SK-N-SH (cell line): ENCODE measurements at regions not wholly inside any gene's neighbourhood (a gene's known extent, or its start where the extent isn't known, plus 50 kb on each side); places are given as distances from the start of the nearest gene placed in this dataset.

Experiments used
- CTCF ChIA-PET: fragments of 300-600, 350-600 bp; formaldehyde crosslinking; extraction: SDS; loops from one replicate; lab custom pipeline; 2021; lab: Yijun Ruan, JAX
- POLR2A ChIA-PET: fragments of 350-600 bp; sonication (Branson Sonifier 250); formaldehyde crosslinking; extraction: SDS; loops from one replicate; lab custom pipeline; 2020; ENCODE audit warnings: antibody characterized with exemption, inconsistent platforms; lab: Yijun Ruan, JAX
- DNase-seq: peaks from one replicate; pipeline ENCODE4 v3.0.0; 2012
- H2AFZ ChIP-seq: fragments of 200-600 bp; sonication (generic); 2 replicates; pipeline ENCODE4 v1.8.1; 2016; ENCODE audit warnings: antibody characterized with exemption, mild to moderate bottlenecking, low read depth
- H3F3A ChIP-seq: fragments of 200-600 bp; sonication (generic); replicated peaks from 2 replicates; pipeline ENCODE3; 2016; ENCODE audit warnings: antibody characterized with exemption, mild to moderate bottlenecking; ENCODE audit not compliant: insufficient read depth
- H3K27ac ChIP-seq, 2 experiments: fragments of 200-500 bp in 1 of 2; fragments of 200-600 bp in 1 of 2; sonication (Bioruptor generic) in 1 of 2; sonication (generic), shearing (Covaris generic) in 1 of 2; 2 replicates each; pipeline versions ENCODE4 v1.5.1 to v1.6.1; 2014 to 2016; ENCODE audit warnings: low read depth in 2 of 2, inconsistent platforms in 1 of 2, low read length in 1 of 2, mild to moderate bottlenecking in 1 of 2, mixed read lengths in 1 of 2
- H3K27me3 ChIP-seq: fragments of 200-600 bp; sonication (generic), shearing (Covaris generic); 2 replicates; pipeline ENCODE4 v1.6.1; 2016; ENCODE audit warnings: mixed run types; ENCODE audit not compliant: insufficient read depth
- H3K36me3 ChIP-seq, 2 experiments: fragments of 200-500 bp in 1 of 2; fragments of 200-600 bp in 1 of 2; sonication (Bioruptor generic) in 1 of 2; sonication (generic) in 1 of 2; replicated peaks in 1 of 2; 2 replicates each; pipeline versions ENCODE3 to v1.5.1; 2014 to 2016; ENCODE audit warnings: low read length in 1 of 2, mild to moderate bottlenecking in 1 of 2; ENCODE audit not compliant: insufficient read depth in 2 of 2, control insufficient read depth in 1 of 2
- H3K4me1 ChIP-seq, 2 experiments: fragments of 200-500 bp in 1 of 2; fragments of 200-600 bp in 1 of 2; sonication (Bioruptor generic) in 1 of 2; sonication (generic), shearing (Covaris generic) in 1 of 2; 2 replicates each; pipeline versions ENCODE4 v1.5.1 to v1.6.1; 2014 to 2016; ENCODE audit warnings: low read depth in 1 of 2, low read length in 1 of 2, mixed run types in 1 of 2; ENCODE audit not compliant: insufficient read depth in 2 of 2, control insufficient read depth in 1 of 2
- H3K4me2 ChIP-seq: fragments of 200-600 bp; sonication (generic), shearing (Covaris generic); 2 replicates; pipeline ENCODE4 v1.6.1; 2017; ENCODE audit warnings: mixed run types
- H3K4me3 ChIP-seq, 2 experiments: fragments of 200-500 bp in 1 of 2; fragments of 200-600 bp in 1 of 2; sonication (Bioruptor generic) in 1 of 2; sonication (generic), shearing (Covaris generic) in 1 of 2; 2 replicates each; pipeline versions ENCODE4 v1.5.1 to v1.8.1; 2014 to 2016; ENCODE audit warnings: low read depth in 2 of 2, inconsistent platforms in 1 of 2, low read length in 1 of 2, mild to moderate bottlenecking in 1 of 2, mixed read lengths in 1 of 2, moderate library complexity in 1 of 2
- H3K79me2 ChIP-seq: fragments of 200-600 bp; sonication (generic); 2 replicates; pipeline ENCODE4 v1.8.1; 2017; ENCODE audit warnings: mild to moderate bottlenecking; ENCODE audit not compliant: insufficient read depth
- H3K9ac ChIP-seq: fragments of 200-600 bp; sonication (generic); 2 replicates; pipeline ENCODE4 v1.6.1; 2017; ENCODE audit warnings: mixed run types
- H3K9me2 ChIP-seq: fragments of 200-600 bp; sonication (generic); 2 replicates; pipeline ENCODE4 v1.6.1; 2017; ENCODE audit warnings: mixed run types
- H3K9me3 ChIP-seq: fragments of 200-600 bp; sonication (generic); 2 replicates; pipeline ENCODE4 v1.6.1; 2017; ENCODE audit warnings: mixed run types, mild to moderate bottlenecking, moderate library complexity
- H4K20me1 ChIP-seq: fragments of 200-600 bp; sonication (generic); 2 replicates; pipeline ENCODE4 v1.6.1; 2017; ENCODE audit warnings: mild to moderate bottlenecking, mixed run types; ENCODE audit not compliant: insufficient read depth
- EZH2phosphoT487 ChIP-seq: fragments of 200-600 bp; sonication (generic); IDR thresholded peaks from 2 replicates; pipeline ENCODE4 v1.6.1; 2017; ENCODE audit warnings: low read depth, mixed run types, mild to moderate bottlenecking, antibody characterized with exemption, moderate library complexity, borderline replicate concordance
- FOXJ3 ChIP-seq: sonication (generic); formaldehyde crosslinking; IDR thresholded peaks from 2 replicates; pipeline ENCODE4 v1.5.1; 2020; ENCODE audit warnings: mild to moderate bottlenecking, missing genetic modification reagents
- JUND ChIP-seq: IDR thresholded peaks from 2 replicates; pipeline ENCODE4 v1.4.0; 2012
- MEF2A ChIP-seq: IDR thresholded peaks from 2 replicates; pipeline ENCODE4 v1.4.0; 2012; ENCODE audit warnings: low read depth, borderline replicate concordance
- MXI1 ChIP-seq: IDR thresholded peaks from 2 replicates; pipeline ENCODE4 v1.6.1; 2012; ENCODE audit warnings: mild to moderate bottlenecking, low read depth, low read length, improper control_type of control experiment
- NFIC ChIP-seq: IDR thresholded peaks from 2 replicates; pipeline ENCODE4 v1.4.0; 2012; ENCODE audit warnings: borderline replicate concordance
- NRF1 ChIP-seq: IDR thresholded peaks from 2 replicates; pipeline ENCODE4 v1.6.1; 2012; ENCODE audit warnings: low read depth, mild to moderate bottlenecking, low read length
- PBX3 ChIP-seq: IDR thresholded peaks from 2 replicates; pipeline ENCODE4; 2012
- POLR2AphosphoS5 ChIP-seq: IDR thresholded peaks from 2 replicates; pipeline ENCODE4 v1.6.1; 2012; ENCODE audit warnings: low read depth, low read length
- RAD21 ChIP-seq: IDR thresholded peaks from 2 replicates; pipeline ENCODE4 v1.6.1; 2012; ENCODE audit warnings: mild to moderate bottlenecking, low read length
- RXRA ChIP-seq: IDR thresholded peaks from 2 replicates; pipeline ENCODE4 v1.4.0; 2012; ENCODE audit warnings: low read depth, mild to moderate bottlenecking, borderline replicate concordance
- SIN3A ChIP-seq: IDR thresholded peaks from 2 replicates; pipeline ENCODE4 v1.6.1; 2012; ENCODE audit warnings: low read depth, mild to moderate bottlenecking, low read length, moderate library complexity, borderline replicate concordance
- WGBS: methylation state at CpG from one replicate; pipeline ENCODE4 v1.1.6; 2017; ENCODE audit warnings: low lambda C conversion rate; 5-methylcytosine and 5-hydroxymethylcytosine counted together

DNA sequence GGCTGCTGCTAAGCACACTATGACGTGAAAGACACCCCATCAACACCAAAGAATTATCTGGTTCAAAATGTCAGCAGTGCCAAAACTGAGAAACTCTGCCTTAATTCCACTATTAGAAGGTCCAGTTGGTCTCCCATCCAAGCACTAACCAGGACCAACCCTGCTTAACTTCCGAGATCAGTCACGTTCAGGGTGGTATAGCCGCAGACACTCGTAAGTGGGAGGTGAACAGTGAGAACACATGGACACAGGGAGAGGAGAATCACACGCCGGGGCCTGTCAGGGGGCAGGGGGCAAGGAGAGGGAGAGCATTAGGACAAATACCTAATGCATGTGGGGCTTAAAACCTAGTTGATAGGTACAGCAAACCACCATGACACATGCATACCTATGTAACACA is 83.4 kb downstream of the C13orf42 start:
- H3K4me2 ChIP-seq, result no peak overlapping the region
- no peaks in the 10 kb centered on the region for H4K20me1 ChIP-seq
- H3F3A ChIP-seq, result no peaks in the 10 kb centered on the region
- no peaks in the 10 kb centered on the region for H3K27me3 ChIP-seq
- no peak overlapping the region for H2AFZ ChIP-seq
- H3K36me3 ChIP-seq, result no peaks in the 10 kb centered on the region
- TF ChIP-seq RAD21 (no peak), JUND (no peak), MXI1 (no peak), FOXJ3 (CRISPR knock-in tag) (no peak), NRF1 (no peak), NFIC (no peak), SIN3A (no peak), MEF2A (no peak), POLR2AphosphoS5 (no peak)
- H3K79me2 ChIP-seq, result no peaks in the 10 kb centered on the region
- no peak overlapping the region for H3K9ac ChIP-seq
- no peak for DNase-seq
- H3K4me1 ChIP-seq, result no peaks in the 10 kb centered on the region
- ChIA-PET POLR2A (no interaction called here), CTCF (no interaction called here)
- no peak overlapping the region for H3K4me3 ChIP-seq
- H3K27ac ChIP-seq, result no peak overlapping the region
- H3K9me3 ChIP-seq, result no peaks in the 10 kb centered on the region
- no peaks in the 10 kb centered on the region for H3K9me2 ChIP-seq
- 73% methylated on average over 7 of the region's 7 CpGs for WGBS

DNA sequence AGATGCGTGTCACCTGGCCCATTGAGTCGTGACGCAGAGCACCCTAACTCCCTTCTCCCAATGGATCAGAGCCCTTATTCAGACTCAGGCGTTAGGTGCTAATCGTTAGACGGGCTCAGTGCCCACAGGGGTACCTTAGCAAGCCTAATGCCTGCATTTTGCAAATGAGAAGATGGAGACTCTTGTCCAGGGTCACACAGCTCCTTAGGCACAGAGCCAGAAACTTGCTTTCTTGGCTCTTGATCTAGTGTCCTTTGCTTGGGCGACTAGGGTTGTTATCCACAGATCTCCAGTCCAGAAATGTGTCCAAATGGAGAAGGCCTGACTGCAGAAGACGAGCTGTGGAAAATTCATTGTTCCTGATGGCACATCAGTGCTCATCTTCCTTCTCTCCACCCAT is 85.1 kb downstream of the C13orf42 start:
- no peak overlapping the region for H3K4me3 ChIP-seq
- TF ChIP-seq MXI1, result no peak
- TF ChIP-seq RXRA, result no peak
- TF ChIP-seq RAD21, result no peak
- H3K9me3 ChIP-seq, result no peaks in the 10 kb centered on the region
- H3K4me2 ChIP-seq, result no peak overlapping the region
- WGBS, result 52% methylated on average over 7 of the region's 8 CpGs
- DNase-seq, result no peak
- no peak overlapping the region for H2AFZ ChIP-seq
- no peaks in the 10 kb centered on the region for H3K79me2 ChIP-seq
- H3K9me2 ChIP-seq, result no peaks in the 10 kb centered on the region
- no peak overlapping the region for H3K27ac ChIP-seq
- no peaks in the 10 kb centered on the region for H4K20me1 ChIP-seq
- no peak overlapping the region for H3K9ac ChIP-seq
- H3F3A ChIP-seq, result no peaks in the 10 kb centered on the region
- no peaks in the 10 kb centered on the region for H3K36me3 ChIP-seq
- no peaks in the 10 kb centered on the region for H3K4me1 ChIP-seq
- POLR2A ChIA-PET, result no interaction called here
- CTCF ChIA-PET, result no interaction called here
- H3K27me3 ChIP-seq, result no peaks in the 10 kb centered on the region

DNA sequence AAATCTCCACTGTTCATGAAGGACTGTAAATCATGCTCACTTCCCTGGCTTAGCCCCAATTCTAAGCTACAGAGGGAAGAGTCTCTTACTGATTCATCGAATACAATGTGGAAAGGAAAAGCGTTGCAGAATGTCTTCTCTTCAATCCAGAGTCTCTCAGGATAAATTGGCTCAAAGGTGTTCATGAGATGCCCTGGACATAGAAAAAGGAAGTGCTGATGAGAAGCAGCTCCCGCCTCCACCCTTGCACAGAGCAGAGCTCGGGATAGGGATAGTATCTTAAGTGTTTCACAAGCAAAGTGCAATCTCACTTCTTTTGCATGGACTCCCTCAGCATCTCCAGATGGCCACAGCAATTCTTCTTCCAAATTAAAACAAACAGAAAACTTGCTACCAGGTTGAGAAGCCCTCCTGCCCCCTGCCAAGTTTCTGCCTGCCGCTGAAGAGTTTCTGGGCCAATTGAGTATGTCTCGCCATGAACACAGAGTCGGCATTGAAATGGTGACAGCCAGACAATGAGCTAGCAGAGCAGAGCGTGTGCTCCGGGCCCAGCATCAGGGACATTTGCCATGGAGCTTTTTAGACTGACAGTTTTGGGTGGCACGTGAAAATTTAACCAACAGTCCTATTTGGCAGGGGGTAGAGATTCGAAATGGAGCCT is 85.7 kb downstream of the C13orf42 start:
- POLR2A ChIA-PET, result no interaction called here

More for the DNA sequence above, 85.7 kb downstream of the C13orf42 start:
- TF ChIP-seq EZH2phosphoT487 (no peak), MEF2A (no peak), PBX3 (no peak)
- Histone ChIP-seq H3K4me3 (no peak overlapping the region), H3K9ac (no peak overlapping the region), H3K9me3 (no peaks in the 10 kb centered on the region), H4K20me1 (no peaks in the 10 kb centered on the region), H3K79me2 (no peaks in the 10 kb centered on the region), H3K4me1 (no peaks in the 10 kb centered on the region), H3K36me3 (no peaks in the 10 kb centered on the region), H2AFZ (no peak overlapping the region), H3K27ac (no peak overlapping the region), H3F3A (no peaks in the 10 kb centered on the region), H3K27me3 (no peaks in the 10 kb centered on the region), H3K4me2 (no peak overlapping the region), H3K9me2 (no peaks in the 10 kb centered on the region)
- CTCF ChIA-PET, result no interaction called here
- WGBS, result 51% methylated on average over 11 of the region's 11 CpGs
- DNase-seq, result no peak
